Breast epithelium (tissue), 3 donors: ENCODE measurements at regions not wholly inside any gene's neighbourhood (a gene's known extent, or its start where the extent isn't known, plus 50 kb on each side); places are given as distances from the start of the nearest gene placed in this dataset.
"Not testable (repeated sequence)": the region's sequence is repeated elsewhere in the genome, so short reads cannot be mapped to it uniquely, and the experiment has no call there.

Source experiments
- POLR2A ChIP-seq: fragments of 450-650 bp; IDR thresholded peaks from one replicate; pipeline ENCODE4 v1.6.1; 2016; ENCODE audit warnings: antibody characterized with exemption, mild to moderate bottlenecking, moderate library complexity
- TF ChIP-seq, protein P1 (sequence below), 3 donors: fragments of 450-650 bp; IDR thresholded peaks; one replicate each; pipeline ENCODE4 v1.5.1; 2016 to 2017; ENCODE audit warnings: antibody characterized with exemption in 3 of 3, mild to moderate bottlenecking in 3 of 3, moderate library complexity in 3 of 3

- TF ChIP-seq POLR2A: not testable (repeated sequence)
- TF ChIP-seq, protein P1, sequence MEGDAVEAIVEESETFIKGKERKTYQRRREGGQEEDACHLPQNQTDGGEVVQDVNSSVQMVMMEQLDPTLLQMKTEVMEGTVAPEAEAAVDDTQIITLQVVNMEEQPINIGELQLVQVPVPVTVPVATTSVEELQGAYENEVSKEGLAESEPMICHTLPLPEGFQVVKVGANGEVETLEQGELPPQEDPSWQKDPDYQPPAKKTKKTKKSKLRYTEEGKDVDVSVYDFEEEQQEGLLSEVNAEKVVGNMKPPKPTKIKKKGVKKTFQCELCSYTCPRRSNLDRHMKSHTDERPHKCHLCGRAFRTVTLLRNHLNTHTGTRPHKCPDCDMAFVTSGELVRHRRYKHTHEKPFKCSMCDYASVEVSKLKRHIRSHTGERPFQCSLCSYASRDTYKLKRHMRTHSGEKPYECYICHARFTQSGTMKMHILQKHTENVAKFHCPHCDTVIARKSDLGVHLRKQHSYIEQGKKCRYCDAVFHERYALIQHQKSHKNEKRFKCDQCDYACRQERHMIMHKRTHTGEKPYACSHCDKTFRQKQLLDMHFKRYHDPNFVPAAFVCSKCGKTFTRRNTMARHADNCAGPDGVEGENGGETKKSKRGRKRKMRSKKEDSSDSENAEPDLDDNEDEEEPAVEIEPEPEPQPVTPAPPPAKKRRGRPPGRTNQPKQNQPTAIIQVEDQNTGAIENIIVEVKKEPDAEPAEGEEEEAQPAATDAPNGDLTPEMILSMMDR (IDR thresholded peaks at IDR 0.05): not testable (repeated sequence)
Measured at GRCh38 chr15:20214101-20214500, 327.5 kb downstream of the GOLGA6L6 start.
